ENCODE measurements at regions not wholly inside any gene's neighbourhood (a gene's known extent, or its start where the extent isn't known, plus 50 kb on each side); places are given as distances from the start of the nearest gene placed in this dataset.

GRCh38 chr12:83784298-83784890 lies 1097.7 kb downstream of the TMTC2 start:
- POLR2A ChIA-PET, result no interaction called here
- Histone ChIP-seq H3K27ac (ENCODE audit: low read length in 2 of 2) (no peak overlapping the region), H3K4me2 (replicated peaks; ENCODE audit: low read depth, low read length, poor library complexity, severe bottlenecking) (no peak overlapping the region), H3K4me3 (ENCODE audit: control extremely low read depth in 1 of 5, extremely low read depth in 1 of 5, insufficient read depth in 1 of 5, low read depth in 2 of 5, low read length in 4 of 5) (no peak overlapping the region), H3K27me3 (replicated peaks in 1 of 4; ENCODE audit: control extremely low read depth in 1 of 4, control insufficient read depth in 3 of 4, insufficient read depth in 4 of 4, low read length in 3 of 4) (no peaks in the 10 kb centered on the region), H2AFZ (ENCODE audit: insufficient read depth, low read depth, low read length, poor library complexity, severe bottlenecking) (no peak overlapping the region), H4K20me1 (ENCODE audit: control insufficient read depth, insufficient read depth, low read length, poor library complexity, severe bottlenecking) (no peaks in the 10 kb centered on the region), H3K79me2 (ENCODE audit: control insufficient read depth, insufficient read depth, low read length) (no peaks in the 10 kb centered on the region), H3K9me3 (ENCODE audit: control extremely low read depth in 1 of 3, control insufficient read depth in 2 of 3, insufficient read depth in 1 of 3, low read length in 2 of 3) (peaks cover 0 to 3% (median 0%) of the 10 kb centered on the region in 3 donors), H3K36me3 (replicated peaks in 1 of 2; ENCODE audit: control extremely low read depth in 1 of 2, control insufficient read depth in 1 of 2, extremely low read depth in 1 of 2, insufficient read depth in 2 of 2, low read length in 1 of 2) (no peaks in the 10 kb centered on the region), H3K4me1 (ENCODE audit: control insufficient read depth in 2 of 2, insufficient read depth in 2 of 2, low read length in 2 of 2) (no peaks in the 10 kb centered on the region), H3K9ac (ENCODE audit: low read length) (no peak overlapping the region)
- CTCF ChIA-PET, result no interaction called here
- no peaks in the 10 kb centered on the region for H3K27me3 Mint-ChIP-seq
- ATAC-seq (ENCODE audit: low read depth) (no peak), DNase-seq (no peak)
- H3K27ac Mint-ChIP-seq, result no peak overlapping the region
- peaks cover 7% of the 10 kb centered on the region for H3K9me3 Mint-ChIP-seq (ENCODE audit: insufficient read depth)
- H3K4me1 Mint-ChIP-seq, result no peaks in the 10 kb centered on the region
- WGBS (ENCODE audit: insufficient coverage), result 83% methylated on average over 3 of the region's 7 CpGs
- TF ChIP-seq CTCF (IDR thresholded peaks at IDR 0.05), result no peak
- TF ChIP-seq EZH2 (IDR thresholded peaks at IDR 0.05; ENCODE audit: borderline replicate concordance, insufficient read depth, low read depth, low read length, poor library complexity, severe bottlenecking), result no peak
- no peak overlapping the region for H3K4me3 Mint-ChIP-seq
- intact Hi-C loops (cut with micrococcal nuclease), result no loop called here

GRCh38 chr12:83779526-83779925 lies 1092.8 kb downstream of the TMTC2 start:
- POLR2A ChIA-PET, result no interaction called here
- no peak overlapping the region for H3K4me2 ChIP-seq (replicated peaks; ENCODE audit: low read depth, low read length, poor library complexity, severe bottlenecking)
- CTCF ChIA-PET, result no interaction called here
- WGBS (ENCODE audit: insufficient coverage), result no CpG with 5 or more reads among the region's 2 CpGs
- H3K9me3 Mint-ChIP-seq (ENCODE audit: insufficient read depth), result peaks cover 4% of the 10 kb centered on the region
- no peaks in the 10 kb centered on the region for H3K27me3 ChIP-seq (replicated peaks in 1 of 4; ENCODE audit: control extremely low read depth in 1 of 4, control insufficient read depth in 3 of 4, insufficient read depth in 4 of 4, low read length in 3 of 4)
- H3K79me2 ChIP-seq (ENCODE audit: control insufficient read depth, insufficient read depth, low read length), result no peaks in the 10 kb centered on the region
- H3K4me3 ChIP-seq (ENCODE audit: control extremely low read depth in 1 of 5, extremely low read depth in 1 of 5, insufficient read depth in 1 of 5, low read depth in 2 of 5, low read length in 4 of 5), result no peak overlapping the region
- H3K4me1 Mint-ChIP-seq, result no peaks in the 10 kb centered on the region
- no peak overlapping the region for H3K9ac ChIP-seq (ENCODE audit: low read length)
- no peaks in the 10 kb centered on the region for H3K4me1 ChIP-seq (ENCODE audit: control insufficient read depth in 2 of 2, insufficient read depth in 2 of 2, low read length in 2 of 2)
- no peak for TF ChIP-seq EZH2 (IDR thresholded peaks at IDR 0.05; ENCODE audit: borderline replicate concordance, insufficient read depth, low read depth, low read length, poor library complexity, severe bottlenecking)
- no peak overlapping the region for H3K27ac ChIP-seq (ENCODE audit: low read length in 2 of 2)
- H3K9me3 ChIP-seq (ENCODE audit: control extremely low read depth in 1 of 3, control insufficient read depth in 2 of 3, insufficient read depth in 1 of 3, low read length in 2 of 3), result peaks cover 0 to 3% (median 1%) of the 10 kb centered on the region in 3 donors
- ATAC-seq (ENCODE audit: low read depth), result no peak
- no peaks in the 10 kb centered on the region for H4K20me1 ChIP-seq (ENCODE audit: control insufficient read depth, insufficient read depth, low read length, poor library complexity, severe bottlenecking)
- no peak for DNase-seq
- intact Hi-C loops (cut with micrococcal nuclease), result no loop called here
- no peaks in the 10 kb centered on the region for H3K27me3 Mint-ChIP-seq
- no peak overlapping the region for H3K4me3 Mint-ChIP-seq
- H3K36me3 ChIP-seq (replicated peaks in 1 of 2; ENCODE audit: control extremely low read depth in 1 of 2, control insufficient read depth in 1 of 2, extremely low read depth in 1 of 2, insufficient read depth in 2 of 2, low read length in 1 of 2), result no peaks in the 10 kb centered on the region
- H2AFZ ChIP-seq (ENCODE audit: insufficient read depth, low read depth, low read length, poor library complexity, severe bottlenecking), result no peak overlapping the region
- no peak overlapping the region for H3K27ac Mint-ChIP-seq

All from B cell (primary cell).